H7 (cell line): ENCODE measurements at regions not wholly inside any gene's neighbourhood (a gene's known extent, or its start where the extent isn't known, plus 50 kb on each side); places are given as distances from the start of the nearest gene placed in this dataset.
"Not testable (repeated sequence)": the region's sequence is repeated elsewhere in the genome, so short reads cannot be mapped to it uniquely, and the experiment has no call there.

Experiments used
- DNase-seq: peaks from one replicate; pipeline ENCODE4 v3.0.0; 2012
- H3K27me3 ChIP-seq: 2 replicates; pipeline ENCODE4 v1.6.0; 2011; ENCODE audit warnings: mild to moderate bottlenecking, low read length; ENCODE audit not compliant: control insufficient read depth, insufficient read depth
- H3K36me3 ChIP-seq: replicated peaks from 2 replicates; pipeline ENCODE4 v1.5.1; 2011; ENCODE audit warnings: low read length; ENCODE audit not compliant: control insufficient read depth, insufficient read depth
- H3K4me3 ChIP-seq: 2 replicates; pipeline ENCODE4 v1.5.1; 2011; ENCODE audit warnings: low read depth, mild to moderate bottlenecking, control low read depth, low read length, moderate library complexity; ENCODE audit not compliant: insufficient read depth

GRCh38 chr7:145105561-145105960 is 269.7 kb upstream of the TPK1 start:
- no peak overlapping the region for H3K4me3 ChIP-seq
- no peak for DNase-seq
- H3K36me3 ChIP-seq = no peaks in the 10 kb centered on the region
- no peaks in the 10 kb centered on the region for H3K27me3 ChIP-seq

GRCh38 chr7:145104400-145104799 is 268.5 kb upstream of the TPK1 start:
- Histone ChIP-seq H3K27me3 (no peaks in the 10 kb centered on the region), H3K36me3 (no peaks in the 10 kb centered on the region), H3K4me3 (no peak overlapping the region)
- no peak for DNase-seq

- H3K27me3 ChIP-seq, H3K4me3 ChIP-seq, H3K36me3 ChIP-seq, DNase-seq: not testable (repeated sequence)
Observed at GRCh38 chr7:145102199-145102598, 266.3 kb upstream of the TPK1 start.

- no peaks in the 10 kb centered on the region for H3K27me3 ChIP-seq
- no peak overlapping the region for H3K4me3 ChIP-seq
- DNase-seq = no peak
- no peaks in the 10 kb centered on the region for H3K36me3 ChIP-seq
Observed at GRCh38 chr7:145092766-145093165, 256.9 kb upstream of the TPK1 start.

GRCh38 chr7:145088111-145088745 is 252.4 kb upstream of the TPK1 start:
- no peak for DNase-seq
- Histone ChIP-seq H3K27me3 (no peaks in the 10 kb centered on the region), H3K4me3 (no peak overlapping the region), H3K36me3 (no peaks in the 10 kb centered on the region)

- no peaks in the 10 kb centered on the region for H3K27me3 ChIP-seq
- no peaks in the 10 kb centered on the region for H3K36me3 ChIP-seq
- no peak for DNase-seq
- no peak overlapping the region for H3K4me3 ChIP-seq
Observed at GRCh38 chr7:145082366-145083161, 246.7 kb upstream of the TPK1 start.

- Histone ChIP-seq H3K27me3 (no peaks in the 10 kb centered on the region), H3K4me3 (no peak overlapping the region), H3K36me3 (no peaks in the 10 kb centered on the region)
- no peak for DNase-seq
Observed at GRCh38 chr7:145065473-145065872, 229.6 kb upstream of the TPK1 start.

GRCh38 chr7:145064114-145064513 is 228.3 kb upstream of the TPK1 start:
- no peak for DNase-seq
- no peaks in the 10 kb centered on the region for H3K27me3 ChIP-seq

GRCh38 chr7:145053781-145054180 is 217.9 kb upstream of the TPK1 start:
- DNase-seq = no peak
- Histone ChIP-seq H3K36me3 (no peaks in the 10 kb centered on the region), H3K4me3 (no peak overlapping the region), H3K27me3 (no peaks in the 10 kb centered on the region)

More at GRCh38 chr7:145064114-145064513, 228.3 kb upstream of the TPK1 start:
- Histone ChIP-seq H3K4me3 (no peak overlapping the region), H3K36me3 (no peaks in the 10 kb centered on the region)

- Histone ChIP-seq H3K4me3 (no peak overlapping the region), H3K36me3 (no peaks in the 10 kb centered on the region), H3K27me3 (no peaks in the 10 kb centered on the region)
- no peak for DNase-seq
Observed at GRCh38 chr7:145050415-145050814, 214.6 kb upstream of the TPK1 start.

- H3K4me3 ChIP-seq = no peak overlapping the region
- H3K27me3 ChIP-seq = no peaks in the 10 kb centered on the region
- no peaks in the 10 kb centered on the region for H3K36me3 ChIP-seq
- no peak for DNase-seq
Observed at GRCh38 chr7:145036604-145037405, 201.0 kb upstream of the TPK1 start.

GRCh38 chr7:145031162-145031561 is 195.3 kb upstream of the TPK1 start:
- no peaks in the 10 kb centered on the region for H3K36me3 ChIP-seq
- no peak overlapping the region for H3K4me3 ChIP-seq
- no peaks in the 10 kb centered on the region for H3K27me3 ChIP-seq
- DNase-seq = no peak

GRCh38 chr7:145030754-145031153 is 194.9 kb upstream of the TPK1 start:
- Histone ChIP-seq H3K27me3 (no peaks in the 10 kb centered on the region), H3K36me3 (no peaks in the 10 kb centered on the region), H3K4me3 (no peak overlapping the region)
- DNase-seq = no peak

- no peaks in the 10 kb centered on the region for H3K27me3 ChIP-seq
- H3K4me3 ChIP-seq = no peak overlapping the region
- no peaks in the 10 kb centered on the region for H3K36me3 ChIP-seq
- no peak for DNase-seq
Observed at GRCh38 chr7:145020454-145020853, 184.6 kb upstream of the TPK1 start.

- Histone ChIP-seq H3K27me3 (no peaks in the 10 kb centered on the region), H3K36me3 (no peaks in the 10 kb centered on the region)
- peak; percentile 43 for DNase-seq
Observed at GRCh38 chr7:145016068-145016467, 180.2 kb upstream of the TPK1 start.

More at GRCh38 chr7:145016068-145016467, 180.2 kb upstream of the TPK1 start:
- H3K4me3 ChIP-seq = no peak overlapping the region
